Kidney capillary endothelial cell (primary cell): ENCODE measurements at regions not wholly inside any gene's neighbourhood (a gene's known extent, or its start where the extent isn't known, plus 50 kb on each side); places are given as distances from the start of the nearest gene placed in this dataset.
"Not testable (repeated sequence)": the region's sequence is repeated elsewhere in the genome, so short reads cannot be mapped to it uniquely, and the experiment has no call there.

Experiments used
- DNase-seq: peaks from one replicate; pipeline ENCODE4 v3.0.0-alpha.2; 2018; ENCODE audit warnings: low spot score

GRCh38 chr14:105600939-105601359 is 74.6 kb downstream of the TMEM121 start:
- no peak for DNase-seq

- no peak for DNase-seq
These were observed 75.2 kb downstream of the TMEM121 start for GRCh38 chr14:105601360-105602242.

GRCh38 chr14:105602243-105602750 is 75.9 kb downstream of the TMEM121 start:
- no peak for DNase-seq

- DNase-seq, result no peak
These were observed 76.7 kb downstream of the TMEM121 start for GRCh38 chr14:105602799-105603793.

GRCh38 chr14:105604531-105605463 is 78.4 kb downstream of the TMEM121 start:
- not testable (repeated sequence) for DNase-seq

GRCh38 chr14:105605464-105606304 is 79.3 kb downstream of the TMEM121 start:
- DNase-seq, result no peak

- not testable (repeated sequence) for DNase-seq
These were observed 80.1 kb downstream of the TMEM121 start for GRCh38 chr14:105606305-105606975.

GRCh38 chr14:105607025-105607424 is 80.6 kb downstream of the TMEM121 start:
- not testable (repeated sequence) for DNase-seq

GRCh38 chr14:105614987-105615386 is 88.6 kb downstream of the TMEM121 start:
- not testable (repeated sequence) for DNase-seq

- DNase-seq, result not testable (repeated sequence)
These were observed 89.8 kb downstream of the TMEM121 start for GRCh38 chr14:105615986-105616801.

GRCh38 chr14:105616802-105617192 is 90.4 kb downstream of the TMEM121 start:
- no peak for DNase-seq

GRCh38 chr14:105617201-105617777 is 90.9 kb downstream of the TMEM121 start:
- no peak for DNase-seq

GRCh38 chr14:105617805-105618204 is 91.4 kb downstream of the TMEM121 start:
- DNase-seq, result not testable (repeated sequence)

GRCh38 chr14:105619324-105619723 is 92.9 kb downstream of the TMEM121 start:
- DNase-seq, result not testable (repeated sequence)

GRCh38 chr14:105620178-105620864 is 93.9 kb downstream of the TMEM121 start:
- not testable (repeated sequence) for DNase-seq

GRCh38 chr14:105620865-105621471 is 94.6 kb downstream of the TMEM121 start:
- not testable (repeated sequence) for DNase-seq
